Hepatocyte (in vitro differentiated cells): ENCODE measurements at regions not wholly inside any gene's neighbourhood (a gene's known extent, or its start where the extent isn't known, plus 50 kb on each side); places are given as distances from the start of the nearest gene placed in this dataset.

Experiments
- EZH2 ChIP-seq: fragments of 200-600 bp; sonication (generic); IDR thresholded peaks from 2 replicates; pipeline ENCODE4 v1.6.1; 2016; ENCODE audit warnings: antibody characterized with exemption, mild to moderate bottlenecking, borderline replicate concordance
- TF ChIP-seq, protein P1 (sequence below): fragments of 200-600 bp; sonication (generic); IDR thresholded peaks from 2 replicates; pipeline ENCODE4 v1.5.1; 2016; ENCODE audit warnings: antibody characterized with exemption, mild to moderate bottlenecking; ENCODE audit not compliant: poor library complexity

GRCh38 chr2:5365871-5366461 is 326.2 kb upstream of the SOX11 start:
- no peak for TF ChIP-seq EZH2
- TF ChIP-seq, protein P1, sequence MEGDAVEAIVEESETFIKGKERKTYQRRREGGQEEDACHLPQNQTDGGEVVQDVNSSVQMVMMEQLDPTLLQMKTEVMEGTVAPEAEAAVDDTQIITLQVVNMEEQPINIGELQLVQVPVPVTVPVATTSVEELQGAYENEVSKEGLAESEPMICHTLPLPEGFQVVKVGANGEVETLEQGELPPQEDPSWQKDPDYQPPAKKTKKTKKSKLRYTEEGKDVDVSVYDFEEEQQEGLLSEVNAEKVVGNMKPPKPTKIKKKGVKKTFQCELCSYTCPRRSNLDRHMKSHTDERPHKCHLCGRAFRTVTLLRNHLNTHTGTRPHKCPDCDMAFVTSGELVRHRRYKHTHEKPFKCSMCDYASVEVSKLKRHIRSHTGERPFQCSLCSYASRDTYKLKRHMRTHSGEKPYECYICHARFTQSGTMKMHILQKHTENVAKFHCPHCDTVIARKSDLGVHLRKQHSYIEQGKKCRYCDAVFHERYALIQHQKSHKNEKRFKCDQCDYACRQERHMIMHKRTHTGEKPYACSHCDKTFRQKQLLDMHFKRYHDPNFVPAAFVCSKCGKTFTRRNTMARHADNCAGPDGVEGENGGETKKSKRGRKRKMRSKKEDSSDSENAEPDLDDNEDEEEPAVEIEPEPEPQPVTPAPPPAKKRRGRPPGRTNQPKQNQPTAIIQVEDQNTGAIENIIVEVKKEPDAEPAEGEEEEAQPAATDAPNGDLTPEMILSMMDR, result peak; percentile 89
